AML-193 (cell line): ENCODE measurements at regions not wholly inside any gene's neighbourhood (a gene's known extent, or its start where the extent isn't known, plus 50 kb on each side); places are given as distances from the start of the nearest gene placed in this dataset.
"Not testable (repeated sequence)": the region's sequence is repeated elsewhere in the genome, so short reads cannot be mapped to it uniquely, and the experiment has no call there.

ENCODE experiments used
- DNase-seq, 2 experiments: peaks; one replicate each; lab custom pipeline; 2025; lab: John Stamatoyannopoulos, UW

- DNase-seq, result no peak
These were observed 1338.1 kb upstream of the TENM4 start for GRCh38 chr11:80778941-80779340.

DNA sequence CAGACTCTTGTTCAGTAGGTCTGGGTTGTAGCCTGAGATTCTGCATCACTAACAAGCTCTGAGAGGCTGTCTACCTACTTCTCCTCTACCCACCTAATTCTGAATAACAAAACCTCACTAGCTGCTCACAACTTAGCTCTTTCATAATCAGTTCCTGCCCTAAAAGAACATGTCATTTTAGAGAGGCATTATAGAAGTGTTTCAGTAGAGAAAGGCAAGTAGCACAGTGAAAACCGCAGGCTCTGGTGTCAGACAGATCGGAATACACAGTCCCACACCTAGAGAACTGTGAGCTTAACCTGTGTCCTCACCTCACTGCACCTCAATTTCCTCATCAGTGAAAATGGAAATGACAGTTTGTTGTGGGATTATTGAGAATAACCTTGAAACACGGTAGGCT, 1337.6 kb upstream of the TENM4 start:
- no peak for DNase-seq

DNA sequence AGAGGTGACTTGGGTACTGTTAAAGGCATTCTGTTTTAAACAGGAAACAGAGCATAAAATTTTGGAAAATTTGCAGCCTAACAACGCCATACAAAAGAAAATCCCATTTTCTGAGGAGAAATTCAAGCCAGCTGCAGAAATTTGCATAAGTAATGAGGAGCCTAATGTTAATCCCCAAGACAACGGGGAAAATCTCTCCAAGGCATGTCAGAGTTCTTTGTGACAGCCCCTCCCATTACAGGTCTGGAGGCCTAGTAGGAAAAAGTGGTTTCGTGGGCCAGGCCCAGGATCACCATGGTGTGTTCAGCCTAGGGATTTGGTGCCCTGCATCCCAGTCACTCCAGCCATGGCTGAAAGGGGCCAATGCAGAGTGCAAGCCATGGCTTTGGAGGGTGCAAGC, 1333.1 kb upstream of the TENM4 start:
- no peak for DNase-seq

DNA sequence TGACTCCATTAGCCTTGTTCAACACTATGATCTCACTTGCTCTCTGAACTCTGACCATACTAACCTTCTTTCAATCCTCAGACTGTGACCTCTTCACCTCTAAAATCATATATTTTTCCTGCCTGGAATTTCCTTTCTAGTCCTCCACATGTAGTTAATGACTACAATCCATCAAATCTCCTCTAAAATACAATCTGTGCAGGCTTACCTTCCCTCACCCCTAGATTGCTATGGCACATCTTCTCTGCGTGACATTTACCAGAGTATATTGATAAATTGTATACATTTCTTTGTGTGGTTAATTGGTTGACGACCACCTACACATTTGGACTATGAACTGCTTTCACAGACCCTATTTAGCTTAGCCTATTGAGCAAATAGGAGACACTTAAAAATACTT, 1330.2 kb upstream of the TENM4 start:
- no peak for DNase-seq

- DNase-seq, result no peak
These were observed 1318.0 kb upstream of the TENM4 start for GRCh38 chr11:80758787-80759186.

GRCh38 chr11:80748207-80748925, 1307.5 kb upstream of the TENM4 start:
- no peak for DNase-seq

- no peak for DNase-seq
These were observed 1305.5 kb upstream of the TENM4 start for GRCh38 chr11:80746300-80746699.

DNA sequence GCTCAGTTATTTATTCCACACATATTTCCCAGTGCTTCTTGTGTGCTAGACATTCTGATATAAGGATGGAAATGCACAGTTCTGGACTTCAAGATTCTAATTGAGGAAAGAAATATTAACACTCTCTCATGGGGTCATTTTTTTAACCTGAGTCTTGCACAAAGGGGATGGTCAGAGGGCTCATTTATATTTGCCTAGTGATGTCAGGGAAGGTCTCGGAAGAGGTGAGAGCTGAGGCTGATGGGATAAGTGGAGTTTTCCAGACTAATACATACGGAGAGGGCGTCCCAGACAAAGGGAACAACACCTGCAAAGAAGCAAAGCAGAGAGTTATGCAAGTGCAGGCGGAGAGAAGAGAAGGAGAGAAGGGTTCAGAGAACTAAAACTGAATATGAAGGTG, 1304.6 kb upstream of the TENM4 start:
- no peak for DNase-seq

DNA sequence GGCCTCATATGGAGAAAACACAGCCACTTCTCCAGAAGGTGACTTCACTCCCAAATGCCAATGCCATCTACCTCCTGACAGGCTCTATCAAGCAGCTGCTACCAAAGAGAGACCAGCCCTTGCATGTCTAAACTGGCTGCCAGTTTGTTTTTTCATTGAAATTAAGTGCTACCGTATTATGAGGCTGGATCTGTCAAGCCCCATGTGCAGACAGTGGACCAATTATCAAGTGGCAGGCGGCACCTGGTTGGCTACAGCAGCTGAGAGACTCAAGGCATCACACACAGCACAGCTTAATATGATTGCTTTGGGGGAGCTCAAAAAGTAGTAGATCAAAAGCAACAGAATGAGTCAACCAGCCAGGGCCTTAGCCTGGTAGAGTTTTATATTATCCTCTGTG, 1293.0 kb upstream of the TENM4 start:
- DNase-seq, result no peak

- DNase-seq, result no peak
These were observed 1292.5 kb upstream of the TENM4 start for GRCh38 chr11:80733361-80733760.

GRCh38 chr11:80727315-80727714, 1286.5 kb upstream of the TENM4 start:
- no peak for DNase-seq

DNA sequence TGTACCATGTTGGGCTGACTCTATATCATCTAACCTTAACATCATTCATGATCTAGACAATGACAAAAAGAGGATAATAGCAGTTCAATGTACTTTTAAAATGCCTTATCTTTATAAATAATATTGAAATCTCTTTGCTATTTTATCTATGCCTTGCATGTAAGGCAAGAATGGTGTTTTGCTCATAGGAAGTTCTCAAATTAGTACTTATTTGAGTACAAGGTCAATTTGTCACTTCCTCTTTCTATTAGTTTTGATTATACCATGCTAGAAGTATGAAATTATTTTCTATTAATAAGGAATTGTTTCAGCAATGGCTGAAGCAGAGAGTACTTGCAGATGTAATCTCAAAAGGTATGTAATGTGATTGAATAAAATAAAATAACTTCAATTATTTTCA, 1285.4 kb upstream of the TENM4 start:
- no peak for DNase-seq

DNA sequence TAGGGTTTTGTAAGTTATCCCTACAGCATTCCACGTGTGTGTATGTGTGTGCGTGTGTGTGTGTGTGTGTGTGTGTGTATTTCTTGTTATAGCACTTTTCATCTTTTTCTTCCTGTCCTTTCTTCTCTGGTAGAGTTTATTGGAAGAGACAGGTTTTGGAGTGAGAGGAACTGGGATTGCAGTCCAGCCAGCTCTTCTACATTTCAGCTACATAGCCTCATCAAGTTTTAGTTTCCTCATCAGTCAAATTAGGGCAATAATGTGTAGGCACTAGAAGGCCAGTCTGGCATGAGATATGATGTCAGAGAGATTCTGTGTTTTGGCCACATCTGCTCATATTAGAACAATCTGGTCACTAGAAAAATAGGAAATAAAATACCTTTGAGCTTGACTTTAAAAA, 1283.5 kb upstream of the TENM4 start:
- DNase-seq, result no peak

DNA sequence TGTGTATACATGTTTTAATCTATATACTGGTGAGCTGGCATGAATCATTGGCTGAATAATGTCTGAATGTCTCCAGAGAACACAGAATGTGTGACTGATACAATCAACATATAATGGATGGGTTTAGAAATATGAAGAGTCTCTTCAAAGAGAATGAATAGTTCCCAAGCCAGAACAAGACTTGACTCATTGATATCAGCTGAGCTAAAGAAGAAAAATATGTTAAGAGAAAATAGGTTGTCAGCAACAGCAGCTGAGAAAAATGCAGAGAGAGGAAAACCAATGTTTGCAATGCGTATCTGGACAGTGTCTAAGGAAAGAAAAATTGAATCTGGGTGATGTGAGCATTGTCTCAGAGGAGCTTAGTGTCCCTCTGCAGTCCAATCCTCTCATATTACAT, 1281.8 kb upstream of the TENM4 start:
- no peak for DNase-seq

DNA sequence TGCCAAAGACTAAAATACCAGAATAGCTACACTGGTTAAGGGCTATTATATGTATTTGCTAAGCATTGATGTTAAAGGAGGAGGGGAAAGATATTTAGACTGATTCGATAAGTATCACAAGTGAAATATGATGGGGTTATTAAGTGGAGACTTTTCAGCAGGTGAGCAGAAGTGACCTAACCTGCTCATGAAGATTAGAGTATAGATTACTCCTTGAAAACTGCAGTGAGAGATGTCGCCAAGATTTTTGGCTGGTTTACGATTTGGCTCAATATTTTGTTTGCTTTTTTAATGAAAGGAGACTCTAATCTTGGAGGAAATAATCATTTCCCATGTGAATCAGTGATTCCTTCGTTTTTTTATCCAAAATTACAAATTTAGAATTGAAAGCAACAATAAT, 1279.5 kb upstream of the TENM4 start:
- DNase-seq, result no peak

DNA sequence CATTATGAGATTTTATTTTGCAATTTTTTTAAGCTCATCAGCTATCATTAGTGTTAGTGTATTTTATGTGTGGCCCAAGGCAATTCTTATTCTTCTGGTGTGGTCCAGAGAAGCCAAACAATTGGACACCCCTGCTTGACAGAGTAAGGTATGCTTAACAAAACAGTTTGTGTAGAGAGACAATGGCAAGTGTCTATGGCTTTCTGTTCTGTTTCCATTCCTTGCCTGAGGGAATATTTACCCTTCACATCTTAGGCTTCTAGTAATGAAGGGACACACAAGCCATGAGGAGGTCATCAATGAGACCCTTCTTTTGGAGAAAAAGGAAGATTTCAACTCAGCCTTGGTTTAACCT, 1278.4 kb upstream of the TENM4 start:
- DNase-seq, result no peak

DNA sequence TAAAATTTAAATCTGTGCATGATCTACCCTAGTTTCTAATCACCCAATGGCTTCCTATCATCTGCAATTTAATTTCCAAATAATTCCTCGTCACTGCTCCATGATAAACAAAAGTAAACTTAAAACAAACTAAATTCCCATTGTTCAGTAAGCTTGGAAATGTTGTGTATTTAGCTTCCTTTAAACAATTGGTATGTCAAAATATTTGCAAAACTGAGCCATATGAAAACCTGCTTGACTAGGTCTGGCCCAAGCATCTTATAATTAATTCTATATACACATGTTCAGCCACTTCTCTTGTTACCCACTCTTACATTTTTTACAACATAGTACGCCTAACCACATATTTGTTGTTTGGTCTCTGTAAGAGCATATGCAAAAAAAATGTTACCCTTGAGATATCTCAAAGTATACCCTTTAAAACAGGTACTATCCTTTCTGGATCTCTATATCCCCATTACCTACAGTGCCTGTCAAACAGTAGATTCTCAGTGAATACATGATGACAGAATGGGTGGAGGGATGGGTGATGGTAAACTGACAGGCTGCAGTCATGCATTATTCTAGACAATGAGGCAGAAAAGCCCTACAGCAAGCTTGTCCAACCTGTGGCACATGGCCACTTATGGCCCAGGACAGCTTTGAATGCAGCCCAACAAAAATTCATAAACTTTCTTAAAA, 1277.9 kb upstream of the TENM4 start:
- DNase-seq, result no peak

GRCh38 chr11:80702264-80702663, 1261.4 kb upstream of the TENM4 start:
- no peak for DNase-seq

- DNase-seq, result no peak
These were observed 1259.6 kb upstream of the TENM4 start for GRCh38 chr11:80700386-80700785.

DNA sequence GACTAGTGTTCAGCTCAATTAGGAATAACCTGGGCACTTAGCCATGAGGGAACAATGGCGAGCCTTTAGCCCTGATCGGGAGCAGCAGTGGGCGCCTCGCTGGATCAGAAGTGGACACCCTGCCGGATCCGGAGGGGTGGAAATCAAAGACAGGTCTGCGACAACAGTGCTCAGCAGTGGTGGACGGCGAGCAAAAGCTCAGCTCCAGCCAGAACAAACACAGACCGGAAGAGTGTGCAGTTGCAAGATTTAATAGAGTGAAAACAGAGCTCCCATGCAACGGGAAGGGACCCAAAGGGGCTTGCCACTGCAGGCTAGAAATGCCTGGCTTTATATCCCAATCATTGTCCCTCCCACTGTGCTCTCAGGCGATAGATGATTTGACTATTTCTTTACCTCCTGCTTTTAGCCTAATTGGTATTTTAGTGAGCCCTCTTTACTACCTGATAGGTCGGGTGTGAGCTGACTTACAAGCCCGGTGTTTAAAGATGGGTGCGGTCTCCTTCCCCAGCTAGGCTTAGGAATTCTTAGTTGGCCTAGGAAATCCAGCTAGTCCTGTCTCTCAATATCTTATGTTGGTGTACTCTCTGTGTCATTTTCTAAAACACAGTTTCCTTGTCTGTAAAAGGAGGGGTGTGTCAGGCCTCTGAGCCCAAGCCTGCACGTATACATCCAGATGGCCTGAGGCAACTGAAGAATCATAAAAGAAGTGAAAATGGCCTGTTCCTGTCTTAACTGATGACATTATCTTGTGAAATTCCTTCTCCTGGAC, 1258.8 kb upstream of the TENM4 start:
- DNase-seq, result not testable (repeated sequence)

DNA sequence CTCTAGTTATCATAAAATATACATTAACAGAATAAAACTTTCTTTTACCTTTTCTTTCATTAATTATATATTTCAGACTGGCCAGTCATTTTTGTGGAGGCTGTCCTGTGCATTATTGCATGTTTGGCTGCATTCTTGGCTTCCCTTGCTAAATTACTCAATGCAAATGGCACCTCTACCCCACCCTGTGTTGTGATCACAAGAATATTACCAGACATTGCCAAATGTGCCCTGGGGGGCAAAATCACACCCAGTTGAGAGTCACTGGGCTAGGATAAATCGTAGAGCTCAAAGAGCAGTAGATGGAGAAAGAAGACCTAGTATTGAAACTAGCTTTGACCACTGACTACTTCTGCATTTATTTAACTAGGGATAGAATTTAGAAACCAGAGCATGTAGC, 1257.8 kb upstream of the TENM4 start:
- DNase-seq, result no peak

GRCh38 chr11:80694385-80694784, 1253.6 kb upstream of the TENM4 start:
- DNase-seq, result no peak

DNA sequence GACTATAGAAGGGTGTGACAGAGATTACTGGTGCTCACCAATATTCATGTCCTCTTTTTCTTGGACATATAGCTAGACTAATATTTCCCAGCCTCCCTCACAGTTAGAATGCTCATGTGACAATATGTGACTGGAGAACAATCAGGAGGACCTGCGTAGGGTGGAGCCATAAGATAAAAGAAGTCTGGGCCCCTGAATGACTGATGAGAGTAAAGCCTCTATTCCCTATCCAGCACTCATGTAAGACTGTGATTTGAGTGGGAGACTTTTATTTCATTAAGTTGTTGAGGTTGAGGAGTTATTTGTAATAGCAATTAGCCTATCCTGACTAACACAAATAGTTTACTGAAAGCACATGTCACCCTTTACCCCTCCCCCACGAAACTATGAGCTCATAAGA, 1247.1 kb upstream of the TENM4 start:
- no peak for DNase-seq
